ENCODE measurements at regions not wholly inside any gene's neighbourhood (a gene's known extent, or its start where the extent isn't known, plus 50 kb on each side); places are given as distances from the start of the nearest gene placed in this dataset.

- no peak for TF ChIP-seq CTCF (IDR thresholded peaks at IDR 0.05)
- no peak for TF ChIP-seq POLR2AphosphoS5 (IDR thresholded peaks at IDR 0.05)
- no peak for TF ChIP-seq POLR2A (IDR thresholded peaks at IDR 0.05; ENCODE audit: low read depth)
- TF ChIP-seq EP300 (IDR thresholded peaks at IDR 0.05), result no peak
Measured at GRCh38 chr5:71923755-71924154, 183.5 kb upstream of the MAP1B start.

All from esophagus muscularis mucosa (tissue), 4 donors.